ENCODE measurements at regions not wholly inside any gene's neighbourhood (a gene's known extent, or its start where the extent isn't known, plus 50 kb on each side); places are given as distances from the start of the nearest gene placed in this dataset.

DNA sequence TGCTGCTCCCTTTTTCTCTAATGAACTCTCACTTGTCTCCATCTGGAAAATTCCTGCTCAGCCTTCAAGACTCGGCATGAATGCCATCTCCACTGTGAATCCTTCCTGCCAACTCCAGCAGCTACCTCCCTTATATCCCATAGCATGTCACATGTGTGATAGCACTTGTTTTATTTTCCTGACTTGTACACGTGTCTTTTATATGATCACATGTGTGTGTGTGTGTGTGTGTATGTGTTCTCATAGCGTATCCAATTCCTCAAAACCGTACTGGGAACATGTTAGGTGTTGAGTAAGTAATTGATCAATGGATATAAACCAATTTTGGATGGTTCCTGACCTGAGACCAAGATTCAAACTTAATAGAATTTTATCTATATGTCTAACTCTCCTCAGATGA is 1107.7 kb downstream of the GALC start:
- no peak for TF ChIP-seq CTCF (IDR thresholded peaks at IDR 0.05)
- peaks cover 2% of the 10 kb centered on the region for H3K27me3 Mint-ChIP-seq (ENCODE audit: low read depth, poor library complexity)
- peaks cover 9% of the 10 kb centered on the region for H3K9me3 Mint-ChIP-seq
- H3K27ac Mint-ChIP-seq: no peak overlapping the region
- H3K4me3 Mint-ChIP-seq: no peak overlapping the region
- H3K36me3 Mint-ChIP-seq (ENCODE audit: low read depth): no peaks in the 10 kb centered on the region
- DNase-seq: no peak
- H3K4me1 Mint-ChIP-seq: no peaks in the 10 kb centered on the region

- Mint-ChIP-seq H3K36me3 (ENCODE audit: low read depth) (no peaks in the 10 kb centered on the region), H3K27ac (no peak overlapping the region), H3K4me3 (no peak overlapping the region), H3K27me3 (ENCODE audit: low read depth, poor library complexity) (peaks cover 3% of the 10 kb centered on the region), H3K4me1 (no peaks in the 10 kb centered on the region), H3K9me3 (peaks cover 9% of the 10 kb centered on the region)
- TF ChIP-seq CTCF (IDR thresholded peaks at IDR 0.05): no peak
- no peak for DNase-seq
Measured at GRCh38 chr14:86884498-86884897, 1108.5 kb downstream of the GALC start.

DNA sequence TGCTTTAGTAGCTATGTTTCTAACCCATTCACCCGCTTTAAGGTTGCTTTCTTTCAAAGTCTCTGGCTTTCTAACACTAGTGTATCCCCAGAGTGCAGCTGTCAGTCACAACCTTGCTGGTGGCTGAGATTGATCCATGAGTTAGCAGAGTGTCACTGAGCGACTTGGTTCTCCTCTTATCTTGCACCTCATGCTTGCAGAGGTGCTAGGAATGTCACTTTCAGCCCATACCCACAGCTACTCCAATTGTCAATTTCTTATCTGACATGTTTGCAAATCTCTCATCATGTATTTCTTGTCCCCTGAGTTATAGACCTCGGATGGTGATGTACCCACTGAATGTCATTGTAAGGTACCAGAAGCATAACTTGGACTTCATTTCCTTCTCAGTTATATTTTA is 1110.2 kb downstream of the GALC start:
- Mint-ChIP-seq H3K27me3 (ENCODE audit: low read depth, poor library complexity) (peaks cover 3% of the 10 kb centered on the region), H3K36me3 (ENCODE audit: low read depth) (no peaks in the 10 kb centered on the region), H3K9me3 (peaks cover 9% of the 10 kb centered on the region), H3K27ac (no peak overlapping the region), H3K4me1 (no peaks in the 10 kb centered on the region), H3K4me3 (no peak overlapping the region)
- no peak for TF ChIP-seq CTCF (IDR thresholded peaks at IDR 0.05)
- DNase-seq: no peak

DNA sequence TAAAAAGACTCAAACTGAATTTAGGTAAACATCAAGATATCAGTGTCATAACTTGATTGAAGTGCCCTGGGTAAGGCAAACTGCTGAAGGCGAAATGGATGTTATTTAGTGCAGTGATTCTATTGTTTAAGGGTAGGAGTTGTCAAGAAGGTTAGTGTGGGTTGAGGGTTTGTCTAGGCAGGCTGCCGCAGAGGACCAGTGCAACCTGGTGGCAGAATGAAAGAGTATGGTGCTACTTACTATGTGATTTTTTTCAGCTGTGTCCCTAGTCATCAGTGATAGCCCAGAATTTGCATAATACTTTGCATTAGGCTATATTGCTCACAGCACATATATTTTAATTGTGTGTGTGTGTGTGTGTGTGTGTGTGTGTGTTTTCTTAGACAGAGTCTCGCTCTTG is 1127.0 kb downstream of the GALC start:
- TF ChIP-seq CTCF (IDR thresholded peaks at IDR 0.05): no peak
- Mint-ChIP-seq H3K4me3 (no peak overlapping the region), H3K9me3 (no peaks in the 10 kb centered on the region), H3K36me3 (ENCODE audit: low read depth) (no peaks in the 10 kb centered on the region), H3K4me1 (no peaks in the 10 kb centered on the region), H3K27ac (peak overlapping the region; percentile 14), H3K27me3 (ENCODE audit: low read depth, poor library complexity) (no peaks in the 10 kb centered on the region)
- DNase-seq: no peak

- Mint-ChIP-seq H3K4me3 (no peak overlapping the region), H3K27me3 (ENCODE audit: low read depth, poor library complexity) (no peaks in the 10 kb centered on the region), H3K27ac (no peak overlapping the region), H3K9me3 (no peaks in the 10 kb centered on the region), H3K4me1 (peaks cover 6% of the 10 kb centered on the region), H3K36me3 (ENCODE audit: low read depth) (no peaks in the 10 kb centered on the region)
- peak; percentile 5 for DNase-seq
- TF ChIP-seq CTCF (IDR thresholded peaks at IDR 0.05): no peak
Measured at GRCh38 chr14:86858591-86858990, 1134.4 kb downstream of the GALC start.

- no peak overlapping the region for H3K4me3 Mint-ChIP-seq
- no peaks in the 10 kb centered on the region for H3K36me3 Mint-ChIP-seq (ENCODE audit: low read depth)
- TF ChIP-seq CTCF (IDR thresholded peaks at IDR 0.05): no peak
- DNase-seq: no peak
- H3K27ac Mint-ChIP-seq: no peak overlapping the region
- H3K27me3 Mint-ChIP-seq (ENCODE audit: low read depth, poor library complexity): no peaks in the 10 kb centered on the region
- peaks cover 6% of the 10 kb centered on the region for H3K4me1 Mint-ChIP-seq
- H3K9me3 Mint-ChIP-seq: no peaks in the 10 kb centered on the region
Measured at GRCh38 chr14:86858031-86858430, 1135.0 kb downstream of the GALC start.

Measured in nephron progenitor cell (in vitro differentiated cells).